ENCODE measurements at regions not wholly inside any gene's neighbourhood (a gene's known extent, or its start where the extent isn't known, plus 50 kb on each side); places are given as distances from the start of the nearest gene placed in this dataset.

DNA sequence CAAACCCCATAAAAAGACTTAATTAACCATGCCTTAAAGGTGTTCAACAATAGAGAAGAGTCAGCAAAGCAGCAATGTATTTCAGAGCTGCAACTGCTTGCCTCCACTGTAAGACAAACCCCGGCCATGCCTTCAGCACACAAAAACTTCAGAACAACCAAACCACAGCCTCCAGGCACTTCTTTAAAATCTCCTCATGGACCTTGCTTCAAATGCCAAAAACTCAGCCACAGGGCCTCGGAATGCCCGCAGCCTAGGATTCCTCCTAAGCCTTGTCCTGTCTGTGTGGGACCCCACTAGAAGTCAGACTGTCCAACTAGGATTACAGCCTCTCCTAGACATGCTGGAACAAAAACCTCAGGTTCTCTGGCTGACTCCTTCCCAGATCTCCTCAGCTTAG, 208.1 kb upstream of the DUSP10 start:
- Histone ChIP-seq H3F3A (ENCODE audit: insufficient read depth, low read length, poor library complexity, severe bottlenecking) (no peaks in the 10 kb centered on the region), H2AFZ (ENCODE audit: low read depth, low read length) (no peak overlapping the region), H3K4me2 (ENCODE audit: low read length) (no peak overlapping the region)

DNA sequence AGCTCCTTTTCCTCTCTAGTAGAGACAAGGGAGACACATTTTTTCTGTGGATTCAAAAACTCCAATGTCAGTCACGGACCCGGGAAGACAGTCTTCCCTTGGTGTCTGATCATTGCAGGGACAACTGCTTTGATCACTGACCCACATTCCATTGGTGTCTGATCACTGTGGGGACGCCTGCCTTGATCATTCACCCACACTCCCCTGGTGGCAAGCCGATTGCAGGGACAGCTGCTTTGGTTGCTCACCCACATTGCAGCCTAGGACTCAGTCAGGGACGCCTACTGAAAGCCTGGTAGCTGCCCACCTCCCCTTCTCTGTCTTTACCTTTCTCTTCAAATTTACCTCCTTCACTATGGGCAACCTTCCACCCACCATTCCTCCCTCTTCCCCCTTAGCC, 206.6 kb upstream of the DUSP10 start:
- H3K79me2 ChIP-seq (replicated peaks; ENCODE audit: insufficient read depth, low read length) = no peaks in the 10 kb centered on the region
- no peak overlapping the region for H3K27ac ChIP-seq (ENCODE audit: low read length)
- no peak overlapping the region for H2AFZ ChIP-seq (ENCODE audit: low read depth, low read length)
- H3F3A ChIP-seq (ENCODE audit: insufficient read depth, low read length, poor library complexity, severe bottlenecking) = no peaks in the 10 kb centered on the region
- H3K4me2 ChIP-seq (ENCODE audit: low read length) = no peak overlapping the region
- no peaks in the 10 kb centered on the region for H3K36me3 ChIP-seq (ENCODE audit: insufficient read depth, low read length)
- no peak overlapping the region for H3K9ac ChIP-seq (ENCODE audit: low read length)
- no peaks in the 10 kb centered on the region for H3K27me3 ChIP-seq (ENCODE audit: insufficient read depth, low read depth, low read length)
- H3K4me3 ChIP-seq (ENCODE audit: low read length) = no peak overlapping the region
- H3K9me3 ChIP-seq (ENCODE audit: low read length) = no peaks in the 10 kb centered on the region
- no peak for TF ChIP-seq EZH2 (IDR thresholded peaks at IDR 0.05; ENCODE audit: borderline replicate concordance, insufficient read depth, low read length, poor library complexity, severe bottlenecking)
- TF ChIP-seq, protein P1, sequence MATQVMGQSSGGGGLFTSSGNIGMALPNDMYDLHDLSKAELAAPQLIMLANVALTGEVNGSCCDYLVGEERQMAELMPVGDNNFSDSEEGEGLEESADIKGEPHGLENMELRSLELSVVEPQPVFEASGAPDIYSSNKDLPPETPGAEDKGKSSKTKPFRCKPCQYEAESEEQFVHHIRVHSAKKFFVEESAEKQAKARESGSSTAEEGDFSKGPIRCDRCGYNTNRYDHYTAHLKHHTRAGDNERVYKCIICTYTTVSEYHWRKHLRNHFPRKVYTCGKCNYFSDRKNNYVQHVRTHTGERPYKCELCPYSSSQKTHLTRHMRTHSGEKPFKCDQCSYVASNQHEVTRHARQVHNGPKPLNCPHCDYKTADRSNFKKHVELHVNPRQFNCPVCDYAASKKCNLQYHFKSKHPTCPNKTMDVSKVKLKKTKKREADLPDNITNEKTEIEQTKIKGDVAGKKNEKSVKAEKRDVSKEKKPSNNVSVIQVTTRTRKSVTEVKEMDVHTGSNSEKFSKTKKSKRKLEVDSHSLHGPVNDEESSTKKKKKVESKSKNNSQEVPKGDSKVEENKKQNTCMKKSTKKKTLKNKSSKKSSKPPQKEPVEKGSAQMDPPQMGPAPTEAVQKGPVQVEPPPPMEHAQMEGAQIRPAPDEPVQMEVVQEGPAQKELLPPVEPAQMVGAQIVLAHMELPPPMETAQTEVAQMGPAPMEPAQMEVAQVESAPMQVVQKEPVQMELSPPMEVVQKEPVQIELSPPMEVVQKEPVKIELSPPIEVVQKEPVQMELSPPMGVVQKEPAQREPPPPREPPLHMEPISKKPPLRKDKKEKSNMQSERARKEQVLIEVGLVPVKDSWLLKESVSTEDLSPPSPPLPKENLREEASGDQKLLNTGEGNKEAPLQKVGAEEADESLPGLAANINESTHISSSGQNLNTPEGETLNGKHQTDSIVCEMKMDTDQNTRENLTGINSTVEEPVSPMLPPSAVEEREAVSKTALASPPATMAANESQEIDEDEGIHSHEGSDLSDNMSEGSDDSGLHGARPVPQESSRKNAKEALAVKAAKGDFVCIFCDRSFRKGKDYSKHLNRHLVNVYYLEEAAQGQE (IDR thresholded peaks at IDR 0.05; ENCODE audit: borderline replicate concordance) = no peak
- TF ChIP-seq MXI1 (conservative IDR thresholded peaks at IDR 0.05; ENCODE audit: poor library complexity, severe bottlenecking) = no peak
- no peak for TF ChIP-seq EP300 (conservative IDR thresholded peaks at IDR 0.05; ENCODE audit: poor library complexity, severe bottlenecking)
- TF ChIP-seq, protein P2, sequence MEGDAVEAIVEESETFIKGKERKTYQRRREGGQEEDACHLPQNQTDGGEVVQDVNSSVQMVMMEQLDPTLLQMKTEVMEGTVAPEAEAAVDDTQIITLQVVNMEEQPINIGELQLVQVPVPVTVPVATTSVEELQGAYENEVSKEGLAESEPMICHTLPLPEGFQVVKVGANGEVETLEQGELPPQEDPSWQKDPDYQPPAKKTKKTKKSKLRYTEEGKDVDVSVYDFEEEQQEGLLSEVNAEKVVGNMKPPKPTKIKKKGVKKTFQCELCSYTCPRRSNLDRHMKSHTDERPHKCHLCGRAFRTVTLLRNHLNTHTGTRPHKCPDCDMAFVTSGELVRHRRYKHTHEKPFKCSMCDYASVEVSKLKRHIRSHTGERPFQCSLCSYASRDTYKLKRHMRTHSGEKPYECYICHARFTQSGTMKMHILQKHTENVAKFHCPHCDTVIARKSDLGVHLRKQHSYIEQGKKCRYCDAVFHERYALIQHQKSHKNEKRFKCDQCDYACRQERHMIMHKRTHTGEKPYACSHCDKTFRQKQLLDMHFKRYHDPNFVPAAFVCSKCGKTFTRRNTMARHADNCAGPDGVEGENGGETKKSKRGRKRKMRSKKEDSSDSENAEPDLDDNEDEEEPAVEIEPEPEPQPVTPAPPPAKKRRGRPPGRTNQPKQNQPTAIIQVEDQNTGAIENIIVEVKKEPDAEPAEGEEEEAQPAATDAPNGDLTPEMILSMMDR (IDR thresholded peaks at IDR 0.05; ENCODE audit: poor library complexity, severe bottlenecking) = no peak
- no peak for TF ChIP-seq TAF1 (IDR thresholded peaks at IDR 0.05; ENCODE audit: low read depth)
- TF ChIP-seq SMC3 (conservative IDR thresholded peaks at IDR 0.05; ENCODE audit: poor library complexity) = no peak
- no peak for TF ChIP-seq RAD21 (conservative IDR thresholded peaks at IDR 0.05)
- no peak for TF ChIP-seq POLR2AphosphoS5 (IDR thresholded peaks at IDR 0.05)
- no peaks in the 10 kb centered on the region for H3K9me2 ChIP-seq (ENCODE audit: insufficient read depth, low read length)
- no peaks in the 10 kb centered on the region for H4K20me1 ChIP-seq (ENCODE audit: insufficient read depth)

More for the DNA sequence above, 208.1 kb upstream of the DUSP10 start:
- Histone ChIP-seq H3K36me3 (ENCODE audit: insufficient read depth, low read length) (no peaks in the 10 kb centered on the region), H3K27me3 (ENCODE audit: insufficient read depth, low read depth, low read length) (no peaks in the 10 kb centered on the region), H3K9me2 (ENCODE audit: insufficient read depth, low read length) (no peaks in the 10 kb centered on the region), H4K20me1 (ENCODE audit: insufficient read depth) (no peaks in the 10 kb centered on the region), H3K27ac (ENCODE audit: low read length) (no peak overlapping the region), H3K9me3 (ENCODE audit: low read length) (no peaks in the 10 kb centered on the region), H3K9ac (ENCODE audit: low read length) (no peak overlapping the region), H3K4me3 (ENCODE audit: low read length) (no peak overlapping the region), H3K79me2 (replicated peaks; ENCODE audit: insufficient read depth, low read length) (no peaks in the 10 kb centered on the region)
- TF ChIP-seq, protein P2 (IDR thresholded peaks at IDR 0.05; ENCODE audit: poor library complexity, severe bottlenecking) = no peak
- TF ChIP-seq POLR2AphosphoS5 (IDR thresholded peaks at IDR 0.05) (no peak), SMC3 (conservative IDR thresholded peaks at IDR 0.05; ENCODE audit: poor library complexity) (no peak), EZH2 (IDR thresholded peaks at IDR 0.05; ENCODE audit: borderline replicate concordance, insufficient read depth, low read length, poor library complexity, severe bottlenecking) (no peak), MXI1 (conservative IDR thresholded peaks at IDR 0.05; ENCODE audit: poor library complexity, severe bottlenecking) (no peak), RAD21 (conservative IDR thresholded peaks at IDR 0.05) (no peak), TAF1 (IDR thresholded peaks at IDR 0.05; ENCODE audit: low read depth) (no peak), EP300 (conservative IDR thresholded peaks at IDR 0.05; ENCODE audit: poor library complexity, severe bottlenecking) (no peak)
- TF ChIP-seq, protein P1 (IDR thresholded peaks at IDR 0.05; ENCODE audit: borderline replicate concordance) = no peak

Data from neural cell (in vitro differentiated cells).